ENCODE measurements at regions not wholly inside any gene's neighbourhood (a gene's known extent, or its start where the extent isn't known, plus 50 kb on each side); places are given as distances from the start of the nearest gene placed in this dataset.

DNA sequence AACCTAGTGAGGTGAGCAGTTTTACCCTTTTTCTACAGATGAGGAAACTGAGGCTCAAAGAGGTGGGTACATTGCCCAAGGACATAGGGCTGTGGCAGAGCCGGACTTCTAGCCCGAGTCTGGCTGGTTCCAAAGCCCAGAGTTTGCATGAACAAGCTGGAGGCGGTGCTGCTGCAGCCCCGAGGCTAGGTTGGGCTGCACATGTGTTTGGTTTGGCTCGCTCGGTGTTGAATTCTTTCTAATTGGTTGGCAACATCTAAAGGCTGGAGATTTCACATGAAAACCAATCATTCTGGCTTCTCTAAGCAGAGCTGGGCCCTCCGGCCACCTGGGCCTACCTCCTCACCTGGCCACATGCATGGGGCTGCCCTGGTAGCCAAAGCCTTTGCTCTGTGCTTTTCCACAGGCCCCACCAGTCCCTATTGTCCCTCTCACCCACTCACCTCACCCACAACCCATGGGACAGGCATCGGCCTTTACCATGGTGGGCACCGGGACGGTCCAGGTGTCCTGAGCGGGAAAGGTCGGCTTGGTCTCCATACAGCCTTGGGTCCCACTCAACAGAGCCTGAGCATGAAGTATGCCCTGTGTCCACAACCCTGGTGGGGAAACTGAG, 262.3 kb downstream of the NSG2 start (continued):
- TF ChIP-seq, protein P1, sequence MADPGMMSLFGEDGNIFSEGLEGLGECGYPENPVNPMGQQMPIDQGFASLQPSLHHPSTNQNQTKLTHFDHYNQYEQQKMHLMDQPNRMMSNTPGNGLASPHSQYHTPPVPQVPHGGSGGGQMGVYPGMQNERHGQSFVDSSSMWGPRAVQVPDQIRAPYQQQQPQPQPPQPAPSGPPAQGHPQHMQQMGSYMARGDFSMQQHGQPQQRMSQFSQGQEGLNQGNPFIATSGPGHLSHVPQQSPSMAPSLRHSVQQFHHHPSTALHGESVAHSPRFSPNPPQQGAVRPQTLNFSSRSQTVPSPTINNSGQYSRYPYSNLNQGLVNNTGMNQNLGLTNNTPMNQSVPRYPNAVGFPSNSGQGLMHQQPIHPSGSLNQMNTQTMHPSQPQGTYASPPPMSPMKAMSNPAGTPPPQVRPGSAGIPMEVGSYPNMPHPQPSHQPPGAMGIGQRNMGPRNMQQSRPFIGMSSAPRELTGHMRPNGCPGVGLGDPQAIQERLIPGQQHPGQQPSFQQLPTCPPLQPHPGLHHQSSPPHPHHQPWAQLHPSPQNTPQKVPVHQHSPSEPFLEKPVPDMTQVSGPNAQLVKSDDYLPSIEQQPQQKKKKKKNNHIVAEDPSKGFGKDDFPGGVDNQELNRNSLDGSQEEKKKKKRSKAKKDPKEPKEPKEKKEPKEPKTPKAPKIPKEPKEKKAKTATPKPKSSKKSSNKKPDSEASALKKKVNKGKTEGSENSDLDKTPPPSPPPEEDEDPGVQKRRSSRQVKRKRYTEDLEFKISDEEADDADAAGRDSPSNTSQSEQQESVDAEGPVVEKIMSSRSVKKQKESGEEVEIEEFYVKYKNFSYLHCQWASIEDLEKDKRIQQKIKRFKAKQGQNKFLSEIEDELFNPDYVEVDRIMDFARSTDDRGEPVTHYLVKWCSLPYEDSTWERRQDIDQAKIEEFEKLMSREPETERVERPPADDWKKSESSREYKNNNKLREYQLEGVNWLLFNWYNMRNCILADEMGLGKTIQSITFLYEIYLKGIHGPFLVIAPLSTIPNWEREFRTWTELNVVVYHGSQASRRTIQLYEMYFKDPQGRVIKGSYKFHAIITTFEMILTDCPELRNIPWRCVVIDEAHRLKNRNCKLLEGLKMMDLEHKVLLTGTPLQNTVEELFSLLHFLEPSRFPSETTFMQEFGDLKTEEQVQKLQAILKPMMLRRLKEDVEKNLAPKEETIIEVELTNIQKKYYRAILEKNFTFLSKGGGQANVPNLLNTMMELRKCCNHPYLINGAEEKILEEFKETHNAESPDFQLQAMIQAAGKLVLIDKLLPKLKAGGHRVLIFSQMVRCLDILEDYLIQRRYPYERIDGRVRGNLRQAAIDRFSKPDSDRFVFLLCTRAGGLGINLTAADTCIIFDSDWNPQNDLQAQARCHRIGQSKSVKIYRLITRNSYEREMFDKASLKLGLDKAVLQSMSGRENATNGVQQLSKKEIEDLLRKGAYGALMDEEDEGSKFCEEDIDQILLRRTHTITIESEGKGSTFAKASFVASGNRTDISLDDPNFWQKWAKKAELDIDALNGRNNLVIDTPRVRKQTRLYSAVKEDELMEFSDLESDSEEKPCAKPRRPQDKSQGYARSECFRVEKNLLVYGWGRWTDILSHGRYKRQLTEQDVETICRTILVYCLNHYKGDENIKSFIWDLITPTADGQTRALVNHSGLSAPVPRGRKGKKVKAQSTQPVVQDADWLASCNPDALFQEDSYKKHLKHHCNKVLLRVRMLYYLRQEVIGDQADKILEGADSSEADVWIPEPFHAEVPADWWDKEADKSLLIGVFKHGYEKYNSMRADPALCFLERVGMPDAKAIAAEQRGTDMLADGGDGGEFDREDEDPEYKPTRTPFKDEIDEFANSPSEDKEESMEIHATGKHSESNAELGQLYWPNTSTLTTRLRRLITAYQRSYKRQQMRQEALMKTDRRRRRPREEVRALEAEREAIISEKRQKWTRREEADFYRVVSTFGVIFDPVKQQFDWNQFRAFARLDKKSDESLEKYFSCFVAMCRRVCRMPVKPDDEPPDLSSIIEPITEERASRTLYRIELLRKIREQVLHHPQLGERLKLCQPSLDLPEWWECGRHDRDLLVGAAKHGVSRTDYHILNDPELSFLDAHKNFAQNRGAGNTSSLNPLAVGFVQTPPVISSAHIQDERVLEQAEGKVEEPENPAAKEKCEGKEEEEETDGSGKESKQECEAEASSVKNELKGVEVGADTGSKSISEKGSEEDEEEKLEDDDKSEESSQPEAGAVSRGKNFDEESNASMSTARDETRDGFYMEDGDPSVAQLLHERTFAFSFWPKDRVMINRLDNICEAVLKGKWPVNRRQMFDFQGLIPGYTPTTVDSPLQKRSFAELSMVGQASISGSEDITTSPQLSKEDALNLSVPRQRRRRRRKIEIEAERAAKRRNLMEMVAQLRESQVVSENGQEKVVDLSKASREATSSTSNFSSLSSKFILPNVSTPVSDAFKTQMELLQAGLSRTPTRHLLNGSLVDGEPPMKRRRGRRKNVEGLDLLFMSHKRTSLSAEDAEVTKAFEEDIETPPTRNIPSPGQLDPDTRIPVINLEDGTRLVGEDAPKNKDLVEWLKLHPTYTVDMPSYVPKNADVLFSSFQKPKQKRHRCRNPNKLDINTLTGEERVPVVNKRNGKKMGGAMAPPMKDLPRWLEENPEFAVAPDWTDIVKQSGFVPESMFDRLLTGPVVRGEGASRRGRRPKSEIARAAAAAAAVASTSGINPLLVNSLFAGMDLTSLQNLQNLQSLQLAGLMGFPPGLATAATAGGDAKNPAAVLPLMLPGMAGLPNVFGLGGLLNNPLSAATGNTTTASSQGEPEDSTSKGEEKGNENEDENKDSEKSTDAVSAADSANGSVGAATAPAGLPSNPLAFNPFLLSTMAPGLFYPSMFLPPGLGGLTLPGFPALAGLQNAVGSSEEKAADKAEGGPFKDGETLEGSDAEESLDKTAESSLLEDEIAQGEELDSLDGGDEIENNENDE (IDR thresholded peaks at IDR 0.05; ENCODE audit: insufficient replicate concordance, low read length): no peak
- TF ChIP-seq SIRT6 (IDR thresholded peaks at IDR 0.05; ENCODE audit: low read length): no peak
- no peak for TF ChIP-seq TAF7 (optimal IDR thresholded peaks at IDR 0.05; ENCODE audit: borderline replicate concordance, low read depth, low read length)
- TF ChIP-seq RAD21 (IDR thresholded peaks at IDR 0.05 in 1 of 2, conservative IDR thresholded peaks at IDR 0.05 in 1 of 2; ENCODE audit: low read depth in 2 of 2, low read length in 2 of 2): no peak
- no peak for TF ChIP-seq JUND (IDR thresholded peaks at IDR 0.05; ENCODE audit: low read length)
- no peak for TF ChIP-seq POU5F1 (IDR thresholded peaks at IDR 0.05; ENCODE audit: low read depth, low read length)
- TF ChIP-seq ASH2L (IDR thresholded peaks at IDR 0.05; ENCODE audit: low read length): no peak
- no peak for TF ChIP-seq TEAD4 (IDR thresholded peaks at IDR 0.05; ENCODE audit: low read depth, low read length)
- no peak for TF ChIP-seq SP2 (IDR thresholded peaks at IDR 0.05; ENCODE audit: low read length)
- TF ChIP-seq, protein P2, sequence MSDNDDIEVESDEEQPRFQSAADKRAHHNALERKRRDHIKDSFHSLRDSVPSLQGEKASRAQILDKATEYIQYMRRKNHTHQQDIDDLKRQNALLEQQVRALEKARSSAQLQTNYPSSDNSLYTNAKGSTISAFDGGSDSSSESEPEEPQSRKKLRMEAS (IDR thresholded peaks at IDR 0.05): no peak
- no peak for TF ChIP-seq SIX5 (IDR thresholded peaks at IDR 0.05; ENCODE audit: low read depth, low read length)
- no peak for TF ChIP-seq SP4 (IDR thresholded peaks at IDR 0.05; ENCODE audit: low read length)
- TF ChIP-seq CHD2 (IDR thresholded peaks at IDR 0.05; ENCODE audit: low read length): no peak
